Astrocyte of the cerebellum (primary cell): ENCODE measurements at regions not wholly inside any gene's neighbourhood (a gene's known extent, or its start where the extent isn't known, plus 50 kb on each side); places are given as distances from the start of the nearest gene placed in this dataset.
"Not testable (repeated sequence)": the region's sequence is repeated elsewhere in the genome, so short reads cannot be mapped to it uniquely, and the experiment has no call there.

Experiments
- DNase-seq: peaks from one replicate; pipeline ENCODE4 v3.0.0-alpha.2; 2011; ENCODE audit warnings: low read depth
- H3K4me3 ChIP-seq: 2 replicates; pipeline ENCODE4 v1.5.1; 2011; ENCODE audit warnings: mild to moderate bottlenecking, low read depth, low read length, moderate library complexity
- in situ Hi-C: cut with HindIII; loops from 2 replicates; pipeline ENCODE4 v1.10.0; 2017; ENCODE audit warnings: low sequenced_read_pairs
- TF ChIP-seq, protein P1 (sequence below): IDR thresholded peaks from 2 replicates; pipeline ENCODE4 v1.5.1; 2012; ENCODE audit warnings: low read length, low read depth, moderate library complexity, mild to moderate bottlenecking; ENCODE audit errors: missing control alignments

DNA sequence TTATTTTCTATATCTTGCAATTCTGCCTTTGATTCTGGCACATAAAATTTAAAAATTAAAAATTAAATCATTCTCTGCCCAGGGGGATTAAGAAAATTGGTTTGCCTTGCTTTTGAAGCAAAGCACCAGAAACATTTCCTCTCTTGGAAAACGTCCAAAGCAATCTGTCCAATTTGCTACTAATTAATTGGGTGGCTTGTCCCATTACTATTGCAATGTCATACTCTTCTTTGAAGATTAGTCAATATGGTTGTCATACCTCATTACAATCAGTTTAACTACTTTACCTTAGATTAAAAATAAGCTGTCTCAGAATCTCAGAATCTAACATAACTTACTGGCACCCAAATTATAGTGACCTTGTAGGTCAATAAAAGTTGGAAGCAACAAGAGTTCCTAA is 208.8 kb downstream of the TMA16 start:
- no peak overlapping the region for H3K4me3 ChIP-seq
- in situ Hi-C loops = no loop called here
- TF ChIP-seq, protein P1, sequence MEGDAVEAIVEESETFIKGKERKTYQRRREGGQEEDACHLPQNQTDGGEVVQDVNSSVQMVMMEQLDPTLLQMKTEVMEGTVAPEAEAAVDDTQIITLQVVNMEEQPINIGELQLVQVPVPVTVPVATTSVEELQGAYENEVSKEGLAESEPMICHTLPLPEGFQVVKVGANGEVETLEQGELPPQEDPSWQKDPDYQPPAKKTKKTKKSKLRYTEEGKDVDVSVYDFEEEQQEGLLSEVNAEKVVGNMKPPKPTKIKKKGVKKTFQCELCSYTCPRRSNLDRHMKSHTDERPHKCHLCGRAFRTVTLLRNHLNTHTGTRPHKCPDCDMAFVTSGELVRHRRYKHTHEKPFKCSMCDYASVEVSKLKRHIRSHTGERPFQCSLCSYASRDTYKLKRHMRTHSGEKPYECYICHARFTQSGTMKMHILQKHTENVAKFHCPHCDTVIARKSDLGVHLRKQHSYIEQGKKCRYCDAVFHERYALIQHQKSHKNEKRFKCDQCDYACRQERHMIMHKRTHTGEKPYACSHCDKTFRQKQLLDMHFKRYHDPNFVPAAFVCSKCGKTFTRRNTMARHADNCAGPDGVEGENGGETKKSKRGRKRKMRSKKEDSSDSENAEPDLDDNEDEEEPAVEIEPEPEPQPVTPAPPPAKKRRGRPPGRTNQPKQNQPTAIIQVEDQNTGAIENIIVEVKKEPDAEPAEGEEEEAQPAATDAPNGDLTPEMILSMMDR = no peak
- DNase-seq = no peak

DNA sequence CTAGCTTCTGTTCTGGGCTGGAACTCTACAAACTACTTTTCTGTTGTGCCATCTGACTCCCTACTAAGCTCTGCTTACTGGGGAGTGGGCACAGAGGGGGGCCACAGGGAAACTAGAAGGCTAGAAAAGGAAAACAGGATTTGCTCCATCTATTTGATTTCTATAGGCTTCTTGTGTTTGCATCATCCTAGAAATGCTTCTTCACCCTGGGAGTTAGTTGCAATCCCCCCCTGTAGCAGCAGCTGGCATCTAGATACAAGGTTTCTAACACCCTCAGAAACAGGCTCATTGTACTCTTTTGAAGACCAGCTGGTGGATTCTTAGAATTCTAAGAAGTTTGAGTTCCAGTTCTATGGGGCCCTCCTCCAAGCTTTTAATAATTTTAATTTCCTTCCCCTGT is 213.4 kb downstream of the TMA16 start:
- no peak overlapping the region for H3K4me3 ChIP-seq
- no peak for DNase-seq
- TF ChIP-seq, protein P1 = no peak
- in situ Hi-C loops = no loop called here

DNA sequence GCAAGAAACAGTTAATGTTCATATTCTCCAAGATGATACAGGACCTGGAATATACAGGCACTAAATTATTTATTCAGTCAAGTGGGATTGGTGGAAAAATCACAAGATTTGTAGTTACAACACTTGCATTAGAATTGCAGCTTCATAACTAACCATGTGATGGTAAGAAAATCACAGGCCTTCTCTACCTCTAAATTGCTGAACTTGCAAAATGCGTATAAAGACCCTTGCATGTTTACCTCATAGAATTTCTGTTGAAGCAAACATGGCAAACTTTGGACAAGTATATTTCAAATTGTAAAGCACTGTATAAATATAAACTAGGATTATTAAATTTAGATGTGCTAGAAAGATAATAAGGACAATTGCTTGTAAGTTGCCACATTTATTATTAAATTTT is 215.1 kb downstream of the TMA16 start:
- in situ Hi-C loops = no loop called here
- no peak for DNase-seq
- H3K4me3 ChIP-seq = no peak overlapping the region
- TF ChIP-seq, protein P1 = no peak

DNA sequence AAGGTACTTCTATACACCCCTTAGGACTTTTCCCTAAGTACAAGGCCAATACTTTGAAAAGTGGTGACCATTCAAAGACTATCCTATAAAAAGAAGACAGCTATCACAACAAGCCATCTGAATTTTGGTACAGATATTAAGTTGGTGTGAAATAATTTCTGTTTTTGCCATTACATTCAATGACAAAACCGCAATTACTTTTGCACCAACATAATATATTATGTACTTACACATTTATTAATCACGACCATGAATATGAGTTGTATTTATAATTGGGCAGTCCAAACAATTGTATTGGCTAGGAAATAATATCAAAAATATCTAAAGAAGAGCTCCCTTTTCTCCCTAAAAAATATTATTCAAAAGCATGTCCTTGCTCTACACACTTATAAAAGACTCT is 215.7 kb downstream of the TMA16 start:
- in situ Hi-C loops = no loop called here
- no peak overlapping the region for H3K4me3 ChIP-seq
- TF ChIP-seq, protein P1 = no peak
- DNase-seq = no peak

DNA sequence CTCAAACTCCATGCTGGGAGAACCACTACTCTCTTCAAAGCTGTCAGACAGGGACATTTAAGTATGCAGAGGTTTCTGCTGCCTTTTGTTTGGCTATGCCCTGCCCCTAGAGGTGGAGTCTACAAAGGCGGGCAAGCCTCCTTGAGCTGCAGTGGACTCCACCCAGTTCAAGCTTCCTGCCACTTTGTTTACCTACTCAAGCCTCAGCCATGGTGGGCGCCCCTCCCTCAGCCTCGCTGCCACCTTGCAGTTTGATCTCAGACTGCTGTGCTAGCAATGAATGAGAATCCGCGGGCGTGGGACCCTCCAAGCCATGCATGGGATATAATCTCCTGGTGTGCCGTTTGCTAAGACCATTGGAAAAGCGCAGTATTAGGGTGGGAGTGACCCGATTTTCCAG is 230.0 kb downstream of the TMA16 start:
- in situ Hi-C loops, H3K4me3 ChIP-seq, DNase-seq: not testable (repeated sequence)

DNA sequence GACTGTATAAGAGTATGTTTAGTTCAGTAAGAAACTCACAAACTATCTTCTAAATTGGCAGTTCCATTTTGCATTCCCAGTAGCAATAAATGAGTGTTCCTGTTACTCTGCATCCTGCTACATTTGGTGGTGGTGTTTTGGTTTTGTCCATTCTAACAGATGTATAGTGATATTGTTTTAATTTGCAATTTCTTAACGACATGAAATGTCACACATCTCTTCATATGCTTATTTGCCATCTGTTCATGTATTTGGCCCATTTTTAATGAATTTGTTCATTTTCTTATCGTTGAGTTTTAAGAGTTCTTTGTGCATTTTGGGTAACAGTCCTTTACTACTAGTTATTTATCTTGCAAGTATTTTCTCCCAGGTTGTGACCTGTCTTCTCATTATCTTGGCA is 232.2 kb downstream of the TMA16 start:
- in situ Hi-C loops = no loop called here
- TF ChIP-seq, protein P1 = no peak
- DNase-seq = no peak
- H3K4me3 ChIP-seq = no peak overlapping the region

DNA sequence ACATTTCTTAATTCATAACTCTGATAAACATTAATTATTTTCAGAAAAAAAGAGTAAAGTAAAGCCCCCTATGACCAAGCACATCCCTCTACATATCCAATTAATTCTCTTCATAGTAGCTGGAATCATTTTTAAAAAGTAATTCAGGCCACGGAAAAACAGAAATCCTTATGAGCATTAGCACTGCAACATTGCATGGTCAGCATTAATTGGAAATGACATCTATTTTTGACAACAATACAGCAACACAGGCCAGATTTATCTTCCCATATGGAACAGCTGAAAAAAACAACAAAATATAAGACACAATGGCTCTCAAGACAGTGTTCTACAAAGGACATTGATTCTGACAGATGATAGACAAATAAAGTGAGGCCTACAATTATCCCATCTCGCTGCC is 236.6 kb downstream of the TMA16 start:
- TF ChIP-seq, protein P1 = no peak
- in situ Hi-C loops = no loop called here
- DNase-seq = no peak
- H3K4me3 ChIP-seq = no peak overlapping the region
